HG03139 (cell line): ENCODE measurements at regions not wholly inside any gene's neighbourhood (a gene's known extent, or its start where the extent isn't known, plus 50 kb on each side); places are given as distances from the start of the nearest gene placed in this dataset.

Source experiments
- ATAC-seq: cut with Tn5 transposase; IDR thresholded peaks from one replicate; pipeline ENCODE4 v1.9.1; 2021; ENCODE audit not compliant: unreplicated experiment

- ATAC-seq, result no peak
These were observed 725.3 kb downstream of the TUSC7 start for GRCh38 chr3:117434661-117435412.

DNA sequence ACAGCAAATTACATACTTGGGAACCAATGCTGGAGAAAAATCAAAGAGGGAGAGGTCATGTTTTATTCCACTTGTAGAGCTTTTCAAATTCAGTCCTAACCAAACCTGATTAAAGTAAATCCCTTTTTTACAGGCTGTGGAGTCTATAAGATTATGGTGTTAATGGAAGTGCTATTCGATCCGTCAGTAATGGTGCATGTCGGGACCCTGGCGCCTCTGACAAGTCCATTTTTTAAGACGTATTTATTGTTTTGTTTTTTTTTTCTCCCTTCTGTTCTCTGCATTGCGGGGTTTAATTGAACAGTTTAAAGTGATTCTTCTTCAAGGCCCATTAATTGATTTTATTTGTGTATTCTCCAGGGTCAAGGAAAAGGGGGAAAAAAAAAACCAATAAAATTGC is 725.9 kb downstream of the TUSC7 start:
- ATAC-seq, result no peak

DNA sequence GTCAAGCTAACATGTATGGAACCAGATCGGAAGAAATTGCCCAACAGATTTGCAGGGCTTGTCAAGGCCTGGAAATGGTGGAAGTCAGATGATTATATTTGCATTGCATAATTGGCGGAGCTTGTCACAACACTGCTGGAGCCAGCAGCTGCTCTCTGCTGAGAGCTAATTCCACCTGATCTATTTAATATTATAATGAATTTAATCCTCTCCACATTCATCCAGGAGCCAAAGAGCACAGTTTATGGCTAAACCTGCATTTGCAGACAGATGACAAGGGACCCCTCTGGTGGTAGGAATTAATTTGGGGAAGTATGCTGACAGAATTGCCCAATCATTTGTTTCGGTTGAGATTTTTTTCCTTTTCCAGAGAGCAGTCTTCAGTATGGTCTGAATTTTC is 730.2 kb downstream of the TUSC7 start:
- no peak for ATAC-seq

GRCh38 chr3:117441851-117442250 is 732.3 kb downstream of the TUSC7 start:
- no peak for ATAC-seq

- ATAC-seq, result no peak
These were observed 733.0 kb downstream of the TUSC7 start for GRCh38 chr3:117442566-117442965.

GRCh38 chr3:117443014-117443413 is 733.4 kb downstream of the TUSC7 start:
- ATAC-seq, result no peak

DNA sequence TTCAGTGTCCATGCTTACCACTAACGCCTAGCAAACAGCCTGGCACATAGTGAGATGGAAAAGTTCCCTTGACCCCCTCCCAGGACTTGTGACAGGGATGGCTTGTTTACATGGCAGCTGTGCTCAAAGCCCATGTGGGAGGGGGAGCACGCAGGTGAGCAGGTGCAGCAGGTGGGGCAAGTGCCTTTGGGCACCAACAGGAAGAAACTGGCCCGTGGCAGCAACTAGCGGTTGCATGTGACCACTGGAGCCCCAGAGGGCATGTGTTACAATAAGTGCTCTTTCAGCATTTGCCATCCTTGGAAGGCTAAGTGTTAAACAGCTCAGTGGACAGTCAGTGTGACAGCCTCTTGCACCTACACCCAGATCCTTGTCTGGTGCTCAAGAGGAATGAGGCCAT is 734.6 kb downstream of the TUSC7 start:
- ATAC-seq, result no peak

DNA sequence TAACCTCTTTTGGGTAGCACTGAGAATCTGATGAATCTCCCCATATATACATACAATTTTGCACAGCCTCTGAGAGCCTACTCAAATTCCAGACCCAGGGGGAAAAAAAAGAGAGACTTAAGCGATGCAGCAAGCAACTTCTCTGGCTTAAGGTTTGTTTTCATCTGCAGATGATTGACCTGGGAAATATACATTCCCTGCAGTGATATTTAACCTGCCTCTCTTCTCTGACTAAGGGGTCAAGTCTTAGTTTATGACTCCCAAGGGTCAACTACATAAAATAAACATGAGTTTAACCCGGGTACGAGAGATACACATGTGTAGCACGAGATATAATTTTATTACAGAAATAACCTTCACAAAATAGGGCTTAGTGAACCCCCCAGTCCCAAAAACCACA is 737.8 kb downstream of the TUSC7 start:
- no peak for ATAC-seq

GRCh38 chr3:117450026-117450425 is 740.4 kb downstream of the TUSC7 start:
- ATAC-seq, result no peak

DNA sequence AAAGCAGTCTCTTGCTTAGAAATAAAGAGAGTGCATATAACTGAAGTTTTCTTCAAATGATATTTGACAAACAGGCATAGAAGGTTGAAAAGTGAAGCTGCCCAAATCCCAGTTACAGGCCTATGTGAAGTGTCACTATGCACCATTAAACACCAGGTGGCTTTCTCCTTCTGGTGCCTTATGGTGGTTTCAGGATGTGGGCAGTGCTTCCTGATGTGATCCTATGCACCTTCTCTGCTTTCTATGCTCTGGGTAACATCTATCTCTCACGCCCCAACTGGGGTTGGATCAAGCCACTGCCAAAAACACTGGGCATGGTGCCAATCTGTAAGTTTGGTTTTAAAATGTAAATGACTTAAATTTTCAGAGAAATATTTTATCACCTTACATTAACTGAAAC is 744.7 kb downstream of the TUSC7 start:
- ATAC-seq, result no peak

DNA sequence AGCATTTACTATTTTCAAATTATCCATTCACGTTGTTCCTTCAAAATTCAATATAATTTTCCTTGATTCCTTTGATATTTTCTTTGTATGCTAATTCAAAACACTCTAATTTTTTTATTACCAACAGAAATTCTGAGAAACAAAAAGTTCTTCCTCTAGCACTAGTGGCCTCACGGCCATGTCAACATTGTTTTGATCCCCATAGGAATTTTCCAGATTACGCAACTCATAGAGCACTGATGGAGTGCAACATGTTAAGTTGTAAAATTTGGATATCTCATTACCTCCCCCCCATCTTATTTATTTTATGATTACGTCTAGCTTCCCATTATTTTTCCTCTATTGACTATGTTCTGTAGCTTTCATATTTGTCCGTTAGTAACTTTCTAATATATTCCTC is 745.3 kb downstream of the TUSC7 start:
- no peak for ATAC-seq

DNA sequence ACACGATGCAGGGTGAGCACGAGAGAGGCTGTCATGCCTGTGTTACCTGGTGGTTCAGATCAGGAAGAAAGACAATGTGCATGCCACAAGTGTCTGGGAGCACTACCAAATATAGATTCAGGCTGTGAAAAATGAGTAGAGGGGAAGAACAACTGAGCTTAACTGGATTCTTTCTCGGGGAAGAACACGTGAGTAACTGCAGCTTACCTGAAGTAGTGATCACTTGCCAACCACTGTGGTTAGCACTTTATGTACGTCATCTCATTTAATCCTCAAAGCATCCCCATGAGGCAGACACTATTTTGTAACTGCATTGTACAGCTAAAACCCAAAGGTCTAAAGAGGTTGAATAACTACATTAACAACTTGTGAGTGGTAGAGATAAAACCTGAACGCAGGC is 746.2 kb downstream of the TUSC7 start:
- no peak for ATAC-seq

- no peak for ATAC-seq
These were observed 753.9 kb downstream of the TUSC7 start for GRCh38 chr3:117463276-117464115.

- ATAC-seq, result no peak
These were observed 762.3 kb downstream of the TUSC7 start for GRCh38 chr3:117471831-117472230.

DNA sequence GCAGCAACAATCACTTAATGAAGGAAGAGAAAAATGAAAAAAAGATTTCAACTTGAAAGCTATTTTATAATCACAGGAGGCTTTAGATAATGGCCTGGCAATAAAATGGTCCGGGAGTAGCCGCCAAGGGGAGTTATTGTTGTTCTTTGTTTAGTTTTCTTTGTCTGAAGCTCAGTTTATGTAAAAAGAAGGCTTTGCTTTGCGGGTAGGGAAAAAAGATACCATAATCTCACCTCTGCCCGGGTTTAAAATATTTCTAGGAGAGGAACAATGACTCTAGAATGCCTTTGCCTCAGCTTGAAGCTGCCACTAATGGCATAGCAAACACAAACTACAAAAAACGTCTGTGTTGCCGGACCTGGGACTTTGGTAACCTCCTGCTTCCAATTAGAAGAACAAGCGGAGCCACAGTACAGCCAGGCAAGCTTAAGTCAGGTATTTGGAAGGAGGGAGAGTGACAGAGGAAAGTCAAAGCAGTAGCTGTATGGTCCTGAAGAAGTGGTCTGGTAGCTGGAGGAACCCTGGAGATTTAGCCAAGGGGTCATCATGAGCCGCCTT is 764.5 kb downstream of the TUSC7 start:
- ATAC-seq, result no peak

DNA sequence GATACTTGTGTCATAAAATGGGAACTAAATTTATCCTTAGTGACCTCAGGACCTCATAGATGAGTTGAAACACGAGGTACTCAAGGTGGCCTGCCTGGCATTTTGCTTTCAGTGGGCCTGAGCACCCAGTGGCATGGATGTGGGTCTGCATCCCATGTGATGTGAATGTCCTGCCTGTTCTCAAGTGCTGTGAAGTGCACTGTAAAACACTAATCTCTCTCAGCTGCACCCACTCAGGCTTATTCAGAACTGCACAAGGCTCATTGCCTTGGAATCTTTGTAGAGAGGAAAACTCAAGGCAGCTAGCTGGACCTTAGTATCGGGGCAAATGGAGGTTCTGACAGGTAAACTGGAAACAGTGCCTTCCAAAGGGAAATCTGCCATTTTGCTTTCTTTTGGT is 767.0 kb downstream of the TUSC7 start:
- no peak for ATAC-seq

DNA sequence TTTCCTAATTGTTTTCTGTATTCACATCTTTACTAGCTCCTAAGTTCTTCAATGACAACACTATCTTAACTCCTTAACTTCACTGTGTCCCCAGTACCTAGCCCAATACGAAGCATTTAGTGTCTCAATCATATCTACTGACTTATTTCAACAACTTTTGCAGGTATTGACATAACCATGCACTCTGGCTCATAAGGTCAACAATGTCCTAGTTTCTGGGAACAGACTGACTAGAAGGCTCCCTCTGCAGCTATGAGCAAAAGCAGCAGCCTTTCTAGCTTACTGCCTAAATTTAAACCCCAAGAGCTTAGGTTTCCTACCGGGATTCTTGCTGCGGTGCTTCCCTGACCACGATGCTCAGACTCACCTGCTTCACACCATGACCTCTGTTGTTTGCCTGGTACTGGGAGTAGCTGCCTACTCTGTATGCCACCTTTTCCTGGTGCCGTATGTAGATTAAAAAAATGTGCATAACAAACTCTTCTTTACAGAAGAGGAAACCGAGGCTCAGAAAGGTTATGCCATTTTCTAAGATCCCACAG is 767.7 kb downstream of the TUSC7 start:
- ATAC-seq, result no peak

- no peak for ATAC-seq
These were observed 769.5 kb downstream of the TUSC7 start for GRCh38 chr3:117479095-117479494.

DNA sequence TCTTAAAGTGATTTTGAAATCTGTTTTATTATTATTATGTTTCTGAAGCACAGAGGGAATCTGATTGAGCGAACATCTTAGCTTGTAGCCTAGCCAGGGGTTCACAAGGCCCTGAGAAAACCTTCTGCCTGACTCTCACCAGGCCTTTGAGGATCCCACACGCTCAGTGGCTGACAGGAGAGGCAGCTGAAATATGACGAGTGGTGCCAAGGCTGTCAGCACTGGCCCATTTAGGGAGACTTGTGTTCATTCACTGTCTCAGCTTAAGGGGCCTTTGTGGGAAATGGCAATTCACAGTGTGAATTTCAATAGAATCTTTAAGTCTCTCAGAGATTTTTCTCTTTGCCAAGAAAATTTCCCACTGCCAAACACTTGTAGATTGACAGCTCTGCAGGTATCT is 770.9 kb downstream of the TUSC7 start:
- no peak for ATAC-seq

DNA sequence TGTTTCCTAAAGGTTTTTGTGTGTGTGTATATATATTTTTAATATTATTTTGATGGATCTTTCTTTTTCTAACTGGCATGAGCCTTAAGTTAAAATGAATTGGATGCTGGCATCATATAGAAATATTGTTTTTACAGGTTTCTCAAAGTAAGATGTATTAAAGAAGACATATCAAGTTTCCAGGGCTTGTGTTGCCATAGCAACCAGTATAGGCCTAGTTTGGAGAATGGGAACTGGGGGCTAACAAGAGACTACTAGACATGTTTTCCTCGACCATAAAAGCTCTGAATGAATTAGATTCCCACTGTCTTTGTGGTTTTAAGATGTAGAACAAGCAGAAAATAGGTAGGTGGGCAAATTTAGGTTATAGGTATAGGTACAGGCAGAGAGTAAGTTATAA is 771.4 kb downstream of the TUSC7 start:
- no peak for ATAC-seq

DNA sequence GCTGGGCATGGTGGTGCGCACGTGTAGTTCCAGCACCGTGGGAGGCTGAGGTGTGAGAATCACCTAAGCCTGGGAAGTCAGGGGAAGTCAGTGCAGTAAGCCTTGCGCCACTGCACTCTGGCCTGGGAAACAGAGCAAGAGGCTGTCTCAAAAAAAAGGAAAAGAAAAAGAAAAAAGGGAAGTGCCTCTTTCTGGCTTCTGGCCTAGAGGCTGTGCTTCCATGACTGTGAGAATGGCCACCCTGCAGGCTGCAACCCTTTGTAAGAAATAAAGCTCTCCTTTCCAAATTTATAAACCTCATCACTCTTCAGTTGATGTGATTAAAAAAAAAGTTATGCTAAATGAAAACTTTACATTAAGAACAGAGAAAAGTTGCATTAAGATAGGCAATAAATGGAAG is 774.3 kb downstream of the TUSC7 start:
- ATAC-seq, result no peak

GRCh38 chr3:117485841-117486240 is 776.3 kb downstream of the TUSC7 start:
- no peak for ATAC-seq
